HEK293T (cell line): ENCODE measurements at regions not wholly inside any gene's neighbourhood (a gene's known extent, or its start where the extent isn't known, plus 50 kb on each side); places are given as distances from the start of the nearest gene placed in this dataset.
A peak's percentile ranks its signal among the peaks of the same experiment; 100 is the strongest.

Experiments
- CTCF ChIA-PET: fragments of 350-600 bp; formaldehyde crosslinking; extraction: SDS; loops from one replicate; lab custom pipeline; 2021; ENCODE audit warnings: antibody characterized with exemption, inconsistent platforms; lab: Yijun Ruan, JAX
- POLR2A ChIA-PET: fragments of 350-600 bp; formaldehyde crosslinking; extraction: SDS; loops from one replicate; lab custom pipeline; 2020; ENCODE audit warnings: antibody characterized with exemption, inconsistent platforms; lab: Yijun Ruan, JAX
- DNase-seq: peaks from one replicate; pipeline ENCODE4 v3.0.0; 2012; ENCODE audit warnings: mixed read lengths; ENCODE audit errors: extremely low spot score
- ARNT ChIP-seq: fragments of 450-650 bp; IDR thresholded peaks from 2 replicates; pipeline ENCODE4 v1.6.1; 2017; ENCODE audit warnings: mild to moderate bottlenecking
- BHLHE40 ChIP-seq: fragments of 450-650 bp; IDR thresholded peaks from 2 replicates; pipeline ENCODE4 v1.6.1; 2016; ENCODE audit warnings: mild to moderate bottlenecking, moderate library complexity, borderline replicate concordance
- CTBP1 ChIP-seq: fragments of 450-650 bp; IDR thresholded peaks from 2 replicates; pipeline ENCODE4 v1.6.1; 2016; ENCODE audit warnings: borderline replicate concordance
- ELF4 ChIP-seq: fragments of 450-650 bp; IDR thresholded peaks from 2 replicates; pipeline ENCODE4 v1.6.1; 2017; ENCODE audit warnings: antibody characterized with exemption
- FOXA1 ChIP-seq: fragments of 450-650 bp; IDR thresholded peaks from 2 replicates; pipeline ENCODE4 v1.6.1; 2016; ENCODE audit warnings: mild to moderate bottlenecking
- FOXK2 ChIP-seq: fragments of 450-650 bp; IDR thresholded peaks from 2 replicates; pipeline ENCODE4 v1.6.1; 2016; ENCODE audit warnings: mild to moderate bottlenecking
- FOXM1 ChIP-seq: fragments of 450-650 bp; IDR thresholded peaks from 2 replicates; pipeline ENCODE4 v1.6.1; 2017; ENCODE audit warnings: mild to moderate bottlenecking, borderline replicate concordance
- HDGF ChIP-seq: fragments of 450-650 bp; IDR thresholded peaks from 2 replicates; pipeline ENCODE4 v1.6.1; 2017; ENCODE audit warnings: antibody characterized with exemption, borderline replicate concordance
- L3MBTL2 ChIP-seq: fragments of 450-650 bp; conservative IDR thresholded peaks from 2 replicates; pipeline ENCODE4 v1.6.1; 2016; ENCODE audit warnings: mild to moderate bottlenecking
- LEF1 ChIP-seq: fragments of 450-650 bp; IDR thresholded peaks from 2 replicates; pipeline ENCODE4 v1.6.1; 2017; ENCODE audit warnings: mild to moderate bottlenecking, borderline replicate concordance
- NFRKB ChIP-seq: fragments of 450-650 bp; IDR thresholded peaks from 2 replicates; pipeline ENCODE4 v1.6.1; 2016; ENCODE audit warnings: mild to moderate bottlenecking, moderate library complexity
- PKNOX1 ChIP-seq: fragments of 450-650 bp; IDR thresholded peaks from 2 replicates; pipeline ENCODE4 v1.6.1; 2016
- SP1 ChIP-seq: fragments of 450-650 bp; IDR thresholded peaks from 2 replicates; pipeline ENCODE4 v1.6.1; 2017
- SUZ12 ChIP-seq: fragments of 450-650 bp; IDR thresholded peaks from 2 replicates; pipeline ENCODE4 v1.6.1; 2016; ENCODE audit warnings: mild to moderate bottlenecking
- TARDBP ChIP-seq: fragments of 450-650 bp; IDR thresholded peaks from 2 replicates; pipeline ENCODE4 v1.6.1; 2016
- ZNF384 ChIP-seq: fragments of 450-650 bp; IDR thresholded peaks from 2 replicates; pipeline ENCODE4 v1.6.1; 2016

DNA sequence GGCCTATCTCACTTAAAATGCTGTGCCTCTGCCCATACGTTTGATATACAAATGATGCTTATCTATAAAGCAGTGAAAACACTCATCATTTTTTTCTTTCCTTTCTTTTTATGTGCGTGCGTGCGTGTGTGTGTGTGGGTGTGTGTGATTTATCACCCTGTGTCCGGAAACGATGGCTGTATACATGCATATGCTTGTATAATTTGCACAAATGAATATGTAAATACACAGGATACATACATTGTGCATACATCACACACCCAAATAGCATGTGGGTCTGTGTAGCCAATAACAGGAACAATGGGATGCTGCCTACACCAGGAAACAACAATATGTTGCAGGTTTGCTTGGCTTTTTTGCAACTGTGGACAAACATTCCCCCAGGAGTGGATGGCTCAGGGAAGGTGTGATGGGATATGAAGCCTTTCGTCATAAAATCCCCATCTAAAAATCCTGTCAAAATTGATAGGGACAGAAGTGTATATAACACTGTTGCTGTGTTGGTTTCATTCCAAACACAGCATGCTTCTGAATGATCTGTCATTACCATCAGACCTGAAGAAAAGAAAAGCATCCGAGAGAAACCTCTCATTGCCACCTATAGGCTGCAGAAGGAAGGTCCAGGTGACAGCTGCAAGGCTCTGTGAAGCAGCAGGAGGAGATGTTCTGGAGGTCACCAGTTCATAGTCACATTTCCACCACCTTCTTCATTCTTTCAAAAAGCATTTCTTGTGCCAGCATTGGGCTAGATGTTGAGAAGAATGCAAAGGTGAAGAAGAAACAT is 503.9 kb upstream of the NR2F2 start:
- ChIA-PET CTCF (interaction anchor here (0.5 kb wide), 1 partner anchor 272 kb away, joined by 3 read pairs; no protein-coding TSS in a partner anchor), POLR2A (no interaction called here)
- DNase-seq, result peak; percentile 46
- TF ChIP-seq L3MBTL2, result no peak
- 0 out of 2 replicates have a peak, but pooled peaks have one; percentile 10 for TF ChIP-seq PKNOX1

GRCh38 chr15:95829062-95829461 is 501.4 kb upstream of the NR2F2 start:
- CTCF ChIA-PET, result interaction anchor here (0.5 to 0.6 kb wide), 2 partner anchors 9 to 664 kb away, joined by 3 to 9 read pairs; no protein-coding TSS in a partner anchor

GRCh38 chr15:95830281-95830680 is 500.2 kb upstream of the NR2F2 start:
- POLR2A ChIA-PET, result no interaction called here
- DNase-seq, result no peak
- CTCF ChIA-PET, result no interaction called here
- TF ChIP-seq BHLHE40 (no peak), FOXK2 (no peak), HDGF (no peak)

More at GRCh38 chr15:95829062-95829461, 501.4 kb upstream of the NR2F2 start:
- POLR2A ChIA-PET, result no interaction called here
- DNase-seq, result no peak
- TF ChIP-seq NFRKB (no peak), SP1 (no peak), ARNT (no peak), HDGF (no peak), FOXK2 (no peak), CTBP1 (no peak), TARDBP (no peak)

DNA sequence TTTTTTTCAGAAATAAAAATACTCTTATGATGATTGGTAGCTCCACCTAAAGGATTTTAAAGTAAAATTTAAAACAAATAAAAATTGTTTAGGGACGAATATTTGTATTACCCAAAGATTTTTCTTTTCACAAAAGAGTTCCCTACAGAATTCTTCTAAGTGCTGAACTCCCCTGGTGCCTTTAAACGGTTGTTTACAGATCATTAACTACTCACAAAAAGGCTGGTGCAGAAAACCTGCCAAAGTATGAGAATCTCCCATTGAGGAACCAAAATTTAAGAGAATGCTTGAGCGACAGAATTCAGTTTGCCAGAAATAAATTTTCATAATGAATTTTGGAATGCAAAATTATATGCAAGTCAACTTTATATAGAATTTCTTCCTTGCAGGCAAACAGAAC is 497.8 kb upstream of the NR2F2 start:
- DNase-seq, result no peak
- ChIA-PET POLR2A (no interaction called here), CTCF (no interaction called here)
- TF ChIP-seq ELF4 (no peak), ARNT (no peak), CTBP1 (no peak), HDGF (no peak), NFRKB (no peak), TARDBP (no peak), FOXK2 (no peak), SP1 (no peak), PKNOX1 (no peak), ZNF384 (no peak), SUZ12 (no peak), LEF1 (no peak), FOXA1 (no peak), BHLHE40 (no peak), FOXM1 (no peak), L3MBTL2 (no peak)

DNA sequence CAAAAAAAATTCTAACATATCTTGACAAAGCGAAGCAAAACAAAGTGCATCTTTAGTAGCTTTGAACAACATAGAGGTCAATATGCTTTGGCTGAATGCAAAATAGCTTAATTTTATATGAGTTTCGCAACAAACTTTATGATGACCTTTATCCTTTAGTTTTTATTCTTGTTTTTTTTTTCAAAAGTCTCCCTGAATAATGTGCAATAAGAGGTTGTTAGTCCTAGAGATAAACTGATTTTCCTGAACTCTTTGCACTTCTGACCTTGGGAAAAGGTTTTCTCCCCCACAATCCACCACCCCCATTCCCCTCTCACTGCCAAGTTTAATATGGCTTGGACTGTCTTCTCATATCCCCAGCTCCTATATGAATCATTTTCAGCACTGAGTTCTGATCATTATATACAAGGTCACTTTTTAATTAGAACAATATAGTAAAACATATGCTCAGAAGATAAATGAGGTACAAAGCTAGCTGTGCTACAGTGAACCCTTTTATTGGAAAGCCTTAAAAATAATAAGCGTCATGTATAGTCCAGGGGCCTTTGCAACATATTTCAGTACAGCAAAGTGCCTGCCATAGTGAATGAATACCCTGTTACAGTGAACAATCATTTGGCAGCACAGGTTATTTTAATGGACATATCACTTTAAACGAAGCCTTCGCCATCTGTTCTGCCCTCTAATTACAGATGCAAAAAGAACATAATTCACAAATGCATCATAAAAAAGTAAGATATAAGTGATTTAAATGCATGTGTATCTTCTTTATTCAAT is 496.3 kb upstream of the NR2F2 start:
- ChIA-PET CTCF (interaction anchor here (1.5 kb wide), 1 partner anchor 9 kb away, joined by 3 read pairs; no protein-coding TSS in a partner anchor), POLR2A (no interaction called here)
- DNase-seq, result no peak
- TF ChIP-seq ARNT, result no peak
- no peak for TF ChIP-seq CTBP1
- no peak for TF ChIP-seq TARDBP
- no peak for TF ChIP-seq FOXK2
- TF ChIP-seq ZNF384, result no peak
- TF ChIP-seq PKNOX1, result no peak
- TF ChIP-seq L3MBTL2, result no peak
- no peak for TF ChIP-seq FOXM1
- no peak for TF ChIP-seq NFRKB
- TF ChIP-seq FOXA1, result no peak
- TF ChIP-seq BHLHE40, result no peak
- no peak for TF ChIP-seq SUZ12
- TF ChIP-seq ELF4, result no peak
- TF ChIP-seq SP1, result no peak
- no peak for TF ChIP-seq LEF1
- TF ChIP-seq HDGF, result no peak

GRCh38 chr15:95836536-95836935 is 494.0 kb upstream of the NR2F2 start:
- ChIA-PET POLR2A (no interaction called here), CTCF (no interaction called here)
- DNase-seq, result no peak
- TF ChIP-seq ARNT (no peak), CTBP1 (no peak), SP1 (no peak), TARDBP (no peak), BHLHE40 (no peak), PKNOX1 (no peak), ZNF384 (no peak), SUZ12 (no peak), L3MBTL2 (no peak)
